ENCODE measurements at regions not wholly inside any gene's neighbourhood (a gene's known extent, or its start where the extent isn't known, plus 50 kb on each side); places are given as distances from the start of the nearest gene placed in this dataset.

GRCh38 chr21:38652396-38652795 is 153.3 kb upstream of the ETS2 start:
- Histone ChIP-seq H3K9me3 (ENCODE audit: control insufficient read depth in 4 of 4, low read length in 3 of 4) (no peaks in the 10 kb centered on the region), H3K36me3 (ENCODE audit: control insufficient read depth in 4 of 4, insufficient read depth in 3 of 4, low read depth in 1 of 4, low read length in 3 of 4) (no peaks in the 10 kb centered on the region), H3K27me3 (ENCODE audit: control insufficient read depth in 4 of 4, insufficient read depth in 4 of 4, low read length in 3 of 4) (peaks cover 0 to 11% (median 2%) of the 10 kb centered on the region in 4 donors), H3K9ac (ENCODE audit: low read depth in 1 of 2, low read length in 2 of 2) (no peak overlapping the region), H3K4me3 (ENCODE audit: low read depth in 1 of 3, low read length in 3 of 3) (no peak overlapping the region), H3K4me1 (ENCODE audit: control insufficient read depth in 4 of 4, insufficient read depth in 4 of 4, low read length in 3 of 4) (no peaks in the 10 kb centered on the region), H3K27ac (ENCODE audit: low read depth in 1 of 2, low read length in 2 of 2) (no peak overlapping the region)
- DNase-seq (ENCODE audit: low spot score) = no peak
- TF ChIP-seq HNF4G (IDR thresholded peaks at IDR 0.05) (no peak), NR2F2 (IDR thresholded peaks at IDR 0.05) (no peak), EGR1 (IDR thresholded peaks at IDR 0.05; ENCODE audit: low read depth in 2 of 2) (no peak), REST (IDR thresholded peaks at IDR 0.05) (no peak), CTCF (IDR thresholded peaks at IDR 0.05; ENCODE audit: low read depth, low read length, missing input control) (no peak), HNF4A (conservative IDR thresholded peaks at IDR 0.05) (no peak), RAD21 (IDR thresholded peaks at IDR 0.05) (no peak), FOXA2 (IDR thresholded peaks at IDR 0.05) (no peak), SP1 (IDR thresholded peaks at IDR 0.05) (no peak), JUND (IDR thresholded peaks at IDR 0.05) (no peak), YY1 (IDR thresholded peaks at IDR 0.05) (no peak), ZBTB33 (IDR thresholded peaks at IDR 0.05) (no peak), RXRA (IDR thresholded peaks at IDR 0.05) (no peak), FOXA1 (IDR thresholded peaks at IDR 0.05) (no peak), MAX (IDR thresholded peaks at IDR 0.05) (no peak)
- 76% methylated on average over 6 of the region's 6 CpGs for WGBS

GRCh38 chr21:38654580-38654979 is 151.1 kb upstream of the ETS2 start:
- H3K4me1 ChIP-seq (ENCODE audit: control insufficient read depth in 4 of 4, insufficient read depth in 4 of 4, low read length in 3 of 4) = no peaks in the 10 kb centered on the region
- DNase-seq (ENCODE audit: low spot score) = no peak
- H3K9ac ChIP-seq (ENCODE audit: low read depth in 1 of 2, low read length in 2 of 2) = no peak overlapping the region
- WGBS = 92% methylated on average over 1 of the region's 1 CpG
- H3K27ac ChIP-seq (ENCODE audit: low read depth in 1 of 2, low read length in 2 of 2) = no peak overlapping the region
- H3K9me3 ChIP-seq (ENCODE audit: control insufficient read depth in 4 of 4, low read length in 3 of 4) = no peaks in the 10 kb centered on the region
- peaks cover 0 to 16% (median 6%) of the 10 kb centered on the region in 4 donors for H3K27me3 ChIP-seq (ENCODE audit: control insufficient read depth in 4 of 4, insufficient read depth in 4 of 4, low read length in 3 of 4)
- H3K4me3 ChIP-seq (ENCODE audit: low read depth in 1 of 3, low read length in 3 of 3) = no peak overlapping the region
- H3K36me3 ChIP-seq (ENCODE audit: control insufficient read depth in 4 of 4, insufficient read depth in 3 of 4, low read depth in 1 of 4, low read length in 3 of 4) = no peaks in the 10 kb centered on the region
- TF ChIP-seq HNF4A (conservative IDR thresholded peaks at IDR 0.05) = no peak
- TF ChIP-seq NR2F2 (IDR thresholded peaks at IDR 0.05) = no peak
- no peak for TF ChIP-seq EGR1 (IDR thresholded peaks at IDR 0.05; ENCODE audit: low read depth in 2 of 2)
- TF ChIP-seq ATF3 (IDR thresholded peaks at IDR 0.05) = no peak
- TF ChIP-seq SP1 (IDR thresholded peaks at IDR 0.05) = no peak
- no peak for TF ChIP-seq CTCF (IDR thresholded peaks at IDR 0.05; ENCODE audit: low read depth, low read length, missing input control)
- no peak for TF ChIP-seq YY1 (IDR thresholded peaks at IDR 0.05)
- TF ChIP-seq HNF4G (IDR thresholded peaks at IDR 0.05) = no peak
- TF ChIP-seq MAX (IDR thresholded peaks at IDR 0.05) = no peak
- no peak for TF ChIP-seq TAF1 (conservative IDR thresholded peaks at IDR 0.05)
- no peak for TF ChIP-seq RAD21 (IDR thresholded peaks at IDR 0.05)
- TF ChIP-seq FOXA2 (IDR thresholded peaks at IDR 0.05) = no peak
- no peak for TF ChIP-seq JUND (IDR thresholded peaks at IDR 0.05)
- TF ChIP-seq RXRA (IDR thresholded peaks at IDR 0.05) = no peak
- no peak for TF ChIP-seq FOXA1 (IDR thresholded peaks at IDR 0.05)
- TF ChIP-seq REST (IDR thresholded peaks at IDR 0.05) = no peak

Measured in liver (tissue), 8 donors.